Liver (tissue), 3 donors: ENCODE measurements at regions not wholly inside any gene's neighbourhood (a gene's known extent, or its start where the extent isn't known, plus 50 kb on each side); places are given as distances from the start of the nearest gene placed in this dataset.

Experiments
- CTCF ChIP-seq: fragments of 150-350 bp; IDR thresholded peaks from 2 replicates; pipeline ENCODE4 v1.5.1; 2017; ENCODE audit warnings: improper control_type of control experiment, low read depth, low read length; ENCODE audit not compliant: missing input control
- EGR1 ChIP-seq, 2 donors: IDR thresholded peaks; 2 replicates each; pipeline ENCODE4 v1.6.1; 2016 to 2018; ENCODE audit warnings: antibody characterized with exemption in 2 of 2, low read depth in 2 of 2
- FOXA2 ChIP-seq: IDR thresholded peaks from 2 replicates; pipeline ENCODE4 v1.6.1; 2016; ENCODE audit warnings: antibody characterized with exemption
- GABPA ChIP-seq, 2 donors: IDR thresholded peaks in 1 of 2; conservative IDR thresholded peaks in 1 of 2; 2 replicates each; pipeline ENCODE4 v1.6.1; 2016; ENCODE audit warnings: antibody characterized with exemption in 2 of 2, mild to moderate bottlenecking in 1 of 2, moderate library complexity in 1 of 2
- JUND ChIP-seq, 2 donors: IDR thresholded peaks; 2 replicates each; pipeline ENCODE4 v1.6.1; 2016; ENCODE audit warnings: antibody characterized with exemption in 2 of 2
- MAX ChIP-seq: IDR thresholded peaks from 2 replicates; pipeline ENCODE4 v1.6.1; 2016; ENCODE audit warnings: antibody characterized with exemption
- RAD21 ChIP-seq, 2 donors: IDR thresholded peaks; 2 replicates each; pipeline ENCODE4 v1.6.1; 2016; ENCODE audit warnings: antibody characterized with exemption in 2 of 2, mild to moderate bottlenecking in 2 of 2
- SP1 ChIP-seq: IDR thresholded peaks from 2 replicates; pipeline ENCODE4 v1.6.1; 2018; ENCODE audit warnings: antibody characterized with exemption, mild to moderate bottlenecking
- YY1 ChIP-seq: IDR thresholded peaks from 2 replicates; pipeline ENCODE4 v1.6.1; 2016; ENCODE audit warnings: antibody characterized with exemption, mild to moderate bottlenecking
- ZBTB33 ChIP-seq: IDR thresholded peaks from 2 replicates; pipeline ENCODE4 v1.6.1; 2016; ENCODE audit warnings: antibody characterized with exemption
- donor health status: healthy.
- donor health status: healthy.

GRCh38 chr21:14720237-14720636 is 174.1 kb upstream of the SAMSN1 start:
- TF ChIP-seq SP1 (no peak), CTCF (no peak), FOXA2 (no peak), GABPA (IDR thresholded peaks at IDR 0.05 in 1 of 2, conservative IDR thresholded peaks at IDR 0.05 in 1 of 2) (no peak), JUND (IDR thresholded peaks at IDR 0.05) (no peak), MAX (no peak), RAD21 (IDR thresholded peaks at IDR 0.05) (no peak), EGR1 (IDR thresholded peaks at IDR 0.05; ENCODE audit: low read depth in 2 of 2) (no peak), YY1 (no peak), ZBTB33 (no peak)
